ENCODE measurements at regions not wholly inside any gene's neighbourhood (a gene's known extent, or its start where the extent isn't known, plus 50 kb on each side); places are given as distances from the start of the nearest gene placed in this dataset.

GRCh38 chr6:99808992-99809391, 185.0 kb downstream of the MCHR2 start:
- Histone ChIP-seq H3K4me2 (ENCODE audit: insufficient read depth, low read length) (no peak overlapping the region), H3K4me3 (no peak overlapping the region)
- 3% methylated on average over 2 of the region's 2 CpGs for WGBS (ENCODE audit: insufficient coverage, low coverage, missing lambda C conversion rate)
- no peak for TF ChIP-seq REST (IDR thresholded peaks at IDR 0.05; ENCODE audit: borderline replicate concordance)
- TF ChIP-seq REST (CRISPR knock-in tag; IDR thresholded peaks at IDR 0.05; ENCODE audit: low read depth) = no peak
- no peak for TF ChIP-seq SAFB (IDR thresholded peaks at IDR 0.05; ENCODE audit: borderline replicate concordance, low read depth, low read length)
- TF ChIP-seq ZBTB33 (CRISPR knock-in tag; IDR thresholded peaks at IDR 0.05) = no peak
- TF ChIP-seq STAT5A (IDR thresholded peaks at IDR 0.05; ENCODE audit: borderline replicate concordance, low read length) = no peak
- TF ChIP-seq ELF4 (CRISPR knock-in tag; IDR thresholded peaks at IDR 0.05) = no peak
- no peak for TF ChIP-seq NFRKB (IDR thresholded peaks at IDR 0.05; ENCODE audit: low read depth)
- no peak for TF ChIP-seq ZNF518B (CRISPR knock-in tag; IDR thresholded peaks at IDR 0.05)
- TF ChIP-seq SPI1 (IDR thresholded peaks at IDR 0.05; ENCODE audit: borderline replicate concordance, low read depth, low read length) = no peak
- no peak for TF ChIP-seq KHSRP (IDR thresholded peaks at IDR 0.05)

More at GRCh38 chr6:99808992-99809391, 185.0 kb downstream of the MCHR2 start:
- ChIA-PET CTCF (ENCODE audit: low intra/inter-chr PET ratio) (no interaction called here), POLR2A (no interaction called here)
- Histone ChIP-seq H4K20me1 (replicated peaks; ENCODE audit: control insufficient read depth, insufficient read depth, low read length) (no peaks in the 10 kb centered on the region), H2AFZ (ENCODE audit: low read depth, low read length) (no peak overlapping the region), H3K9me1 (ENCODE audit: control insufficient read depth, insufficient read depth, low read length) (no peaks in the 10 kb centered on the region), H3K27ac (ENCODE audit: extremely low read depth, low read depth, low read length) (no peak overlapping the region), H3K79me2 (ENCODE audit: control insufficient read depth, insufficient read depth, low read length) (no peaks in the 10 kb centered on the region), H3K9ac (ENCODE audit: insufficient read depth in 1 of 2, low read depth in 2 of 2, low read length in 2 of 2) (no peak overlapping the region), H3K4me1 (replicated peaks in 1 of 2; ENCODE audit: control insufficient read depth in 2 of 2, insufficient read depth in 2 of 2, low read length in 2 of 2) (no peaks in the 10 kb centered on the region), H3K36me3 (ENCODE audit: control insufficient read depth, insufficient read depth, low read length) (no peaks in the 10 kb centered on the region), H3K9me3 (replicated peaks; ENCODE audit: control insufficient read depth, insufficient read depth, low read depth, low read length) (no peaks in the 10 kb centered on the region), H3K27me3 (ENCODE audit: control insufficient read depth in 2 of 2, insufficient read depth in 2 of 2, low read length in 2 of 2) (no peaks in the 10 kb centered on the region)
- no TSS peak for BruUV-seq (replicated peaks)
- intact Hi-C loops (cut with micrococcal nuclease) = no loop called here
- DNase-seq (ENCODE audit: extremely low read depth in 1 of 4, low spot score in 3 of 4) (no peak), FAIRE-seq (no peak), ATAC-seq (no peak)
- in situ Hi-C loops (cut with MboI) = no loop called here

All from K562 (cell line).